ENCODE measurements at regions not wholly inside any gene's neighbourhood (a gene's known extent, or its start where the extent isn't known, plus 50 kb on each side); places are given as distances from the start of the nearest gene placed in this dataset.

DNA sequence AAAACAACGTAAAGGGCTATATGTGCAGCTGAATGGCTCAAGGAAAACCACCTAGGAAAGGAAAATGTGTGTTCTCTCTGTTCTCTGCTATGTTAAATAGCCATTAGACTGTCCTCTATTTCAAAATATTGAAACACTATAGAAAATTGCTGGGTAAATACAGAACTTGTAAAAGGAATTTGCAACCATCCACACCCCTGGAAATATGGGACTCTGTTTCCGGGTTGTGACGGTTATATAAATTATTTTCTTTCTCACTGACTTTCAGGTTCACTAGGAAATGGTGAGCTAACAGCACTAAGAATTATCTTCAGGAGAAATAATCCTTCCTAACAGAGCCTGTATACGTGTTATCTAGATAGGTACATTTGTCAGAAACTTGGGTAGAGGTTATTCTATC lies 161.0 kb upstream of the DKK2 start:
- TF ChIP-seq, protein P1, sequence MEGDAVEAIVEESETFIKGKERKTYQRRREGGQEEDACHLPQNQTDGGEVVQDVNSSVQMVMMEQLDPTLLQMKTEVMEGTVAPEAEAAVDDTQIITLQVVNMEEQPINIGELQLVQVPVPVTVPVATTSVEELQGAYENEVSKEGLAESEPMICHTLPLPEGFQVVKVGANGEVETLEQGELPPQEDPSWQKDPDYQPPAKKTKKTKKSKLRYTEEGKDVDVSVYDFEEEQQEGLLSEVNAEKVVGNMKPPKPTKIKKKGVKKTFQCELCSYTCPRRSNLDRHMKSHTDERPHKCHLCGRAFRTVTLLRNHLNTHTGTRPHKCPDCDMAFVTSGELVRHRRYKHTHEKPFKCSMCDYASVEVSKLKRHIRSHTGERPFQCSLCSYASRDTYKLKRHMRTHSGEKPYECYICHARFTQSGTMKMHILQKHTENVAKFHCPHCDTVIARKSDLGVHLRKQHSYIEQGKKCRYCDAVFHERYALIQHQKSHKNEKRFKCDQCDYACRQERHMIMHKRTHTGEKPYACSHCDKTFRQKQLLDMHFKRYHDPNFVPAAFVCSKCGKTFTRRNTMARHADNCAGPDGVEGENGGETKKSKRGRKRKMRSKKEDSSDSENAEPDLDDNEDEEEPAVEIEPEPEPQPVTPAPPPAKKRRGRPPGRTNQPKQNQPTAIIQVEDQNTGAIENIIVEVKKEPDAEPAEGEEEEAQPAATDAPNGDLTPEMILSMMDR (IDR thresholded peaks at IDR 0.05): no peak
- TF ChIP-seq POLR2A (IDR thresholded peaks at IDR 0.05): no peak
